ENCODE measurements at regions not wholly inside any gene's neighbourhood (a gene's known extent, or its start where the extent isn't known, plus 50 kb on each side); places are given as distances from the start of the nearest gene placed in this dataset.
A peak's percentile ranks its signal among the peaks of the same experiment; 100 is the strongest.

DNA sequence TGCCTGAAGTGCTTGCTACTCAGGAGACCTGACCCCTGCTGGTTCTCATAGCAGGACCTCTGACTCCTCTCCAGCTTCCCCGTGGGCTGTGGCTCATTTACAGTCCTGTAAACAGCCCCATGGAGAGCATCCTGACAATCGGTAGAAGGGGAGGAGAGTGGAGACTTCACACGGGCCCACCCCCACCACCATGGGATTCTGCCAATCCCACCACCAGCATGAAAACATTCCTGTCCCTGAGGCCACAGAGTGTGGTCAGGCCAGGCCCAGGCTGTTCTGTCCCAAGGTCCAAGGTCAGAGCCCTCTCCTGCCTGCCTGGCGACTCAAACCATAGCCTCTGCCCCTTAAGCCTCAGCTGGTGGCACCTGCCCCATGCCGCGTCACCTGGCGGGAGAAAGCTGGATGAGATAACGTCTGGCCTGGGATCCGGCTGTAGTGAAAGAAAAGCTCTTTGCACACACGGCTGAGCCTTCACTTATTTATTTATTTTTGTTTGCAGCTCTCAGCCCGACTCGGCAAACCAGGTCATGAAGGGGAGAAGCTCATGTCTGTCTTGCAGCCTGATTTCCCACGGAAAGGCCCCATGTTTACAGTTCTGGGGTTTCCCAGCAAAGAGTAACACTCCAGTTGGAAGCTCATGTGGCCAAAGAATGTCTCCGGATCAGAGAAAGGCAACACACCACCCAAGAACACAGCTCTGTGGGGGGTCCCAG, 293.6 kb upstream of the ZMIZ1 start:
- no peak for DNase-seq (ENCODE audit: low spot score)

GRCh38 chr10:78775891-78776290, 292.9 kb upstream of the ZMIZ1 start:
- DNase-seq (ENCODE audit: low spot score) = no peak

- DNase-seq (ENCODE audit: low spot score) = no peak
Observed at GRCh38 chr10:78776756-78777155, 292.0 kb upstream of the ZMIZ1 start.

- peak; percentile 13 for DNase-seq (ENCODE audit: low spot score)
Observed at GRCh38 chr10:78777466-78777865, 291.3 kb upstream of the ZMIZ1 start.

GRCh38 chr10:78777867-78778266, 290.9 kb upstream of the ZMIZ1 start:
- no peak for DNase-seq (ENCODE audit: low spot score)

- DNase-seq (ENCODE audit: low spot score) = no peak
Observed at GRCh38 chr10:78778444-78779338, 290.1 kb upstream of the ZMIZ1 start.

DNA sequence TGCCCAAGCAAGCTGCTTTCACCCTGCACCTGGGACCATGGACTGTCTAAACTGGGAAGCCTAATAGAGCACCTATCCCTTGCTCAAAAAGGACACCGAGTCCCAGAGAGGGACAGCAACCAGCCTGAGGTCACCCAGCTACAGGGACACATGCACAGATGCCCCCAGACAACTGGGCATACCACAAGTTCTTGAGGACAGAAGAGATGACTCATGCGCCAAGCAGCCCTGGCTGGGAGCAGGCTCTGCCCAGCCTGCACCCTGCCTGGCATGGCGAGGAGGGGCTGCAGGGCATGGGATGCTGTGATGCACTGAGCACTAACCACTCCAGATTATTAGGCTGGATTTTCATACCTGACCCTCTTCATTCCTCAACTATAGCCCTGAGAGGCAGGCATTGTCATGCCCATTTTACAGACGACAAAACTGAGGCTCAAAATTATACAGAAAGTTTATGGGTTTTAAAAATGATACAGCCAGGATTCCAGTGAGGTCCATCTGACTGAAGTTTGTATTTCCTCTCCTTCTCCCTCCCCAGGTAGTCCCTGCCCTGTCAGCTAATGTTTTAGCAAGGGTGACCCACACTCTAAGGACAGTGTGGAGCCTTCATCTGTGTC, 289.3 kb upstream of the ZMIZ1 start:
- no peak for DNase-seq (ENCODE audit: low spot score)

DNA sequence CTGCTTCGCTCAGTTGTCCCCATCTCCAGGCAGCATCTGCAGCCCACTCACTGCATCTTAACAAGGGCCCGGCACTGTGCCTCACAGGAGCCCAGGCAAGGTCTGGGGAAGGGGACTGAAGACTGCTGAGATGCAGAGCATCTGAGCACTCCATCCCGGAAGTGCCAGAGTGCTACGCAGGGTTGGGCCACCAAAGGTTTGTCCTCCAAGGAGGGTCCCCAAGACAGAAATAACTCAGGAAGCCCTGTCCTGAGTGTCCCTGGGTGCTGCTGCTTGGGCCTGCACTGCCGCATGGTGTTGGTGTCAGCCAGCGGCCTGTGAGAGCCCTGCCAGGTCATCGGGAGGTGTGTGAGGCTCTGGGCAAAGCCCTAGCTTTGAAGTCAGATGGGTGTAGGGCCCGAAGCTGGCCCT, 288.2 kb upstream of the ZMIZ1 start:
- no peak for DNase-seq (ENCODE audit: low spot score)

DNA sequence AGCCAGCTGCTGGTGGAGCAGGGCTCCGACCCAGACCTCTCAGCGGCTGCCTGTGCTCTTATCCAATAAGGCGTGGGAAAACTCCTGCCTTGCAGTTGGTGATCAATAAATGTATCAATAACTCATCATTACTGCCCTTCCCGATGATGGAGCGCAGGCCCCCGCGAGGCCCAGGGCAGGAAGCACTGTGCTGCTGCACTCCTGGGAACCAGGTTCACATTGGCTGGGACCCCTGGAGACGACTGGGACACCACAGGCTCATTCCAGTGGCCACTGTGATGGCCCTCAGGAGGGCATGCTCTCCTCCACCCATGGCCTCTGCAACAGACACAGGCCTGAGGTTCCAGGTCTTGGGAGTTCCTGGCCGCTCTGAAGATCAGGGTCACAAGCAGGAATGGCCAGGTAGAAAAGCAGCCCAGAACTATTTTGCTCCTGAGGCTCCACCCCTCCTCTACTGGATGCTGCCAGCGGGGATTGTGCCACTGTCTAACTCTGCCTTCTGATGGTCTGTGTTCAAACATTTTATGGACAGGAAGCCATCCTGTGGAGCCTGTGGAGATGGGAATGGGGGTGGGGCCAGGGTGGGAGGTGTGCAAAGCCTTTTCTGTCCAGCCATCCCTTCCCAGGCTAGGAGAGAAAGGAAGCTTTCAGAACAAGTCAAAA, 287.4 kb upstream of the ZMIZ1 start:
- no peak for DNase-seq (ENCODE audit: low spot score)

DNA sequence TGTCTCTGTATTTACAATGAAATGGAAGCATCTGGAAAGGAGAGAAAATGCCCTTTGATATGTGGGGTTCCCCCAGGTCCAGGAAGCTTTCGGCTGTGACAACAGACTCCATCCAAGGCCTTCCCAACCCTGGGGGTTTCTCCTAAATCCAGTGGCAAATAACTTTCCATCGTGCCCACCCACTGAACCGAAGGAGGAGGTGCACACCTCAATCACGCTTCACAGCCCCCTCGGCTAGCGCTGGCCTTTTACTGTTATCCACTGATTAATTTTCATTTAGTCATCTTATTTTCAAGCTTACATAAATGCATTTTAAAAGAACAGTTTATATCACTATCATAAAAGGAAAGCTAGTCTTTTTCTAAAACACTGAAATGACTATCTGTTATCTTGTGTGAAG, 286.8 kb upstream of the ZMIZ1 start:
- no peak for DNase-seq (ENCODE audit: low spot score)

GRCh38 chr10:78782441-78782840, 286.3 kb upstream of the ZMIZ1 start:
- no peak for DNase-seq (ENCODE audit: low spot score)

GRCh38 chr10:78783753-78784152, 285.0 kb upstream of the ZMIZ1 start:
- DNase-seq (ENCODE audit: low spot score) = no peak

- DNase-seq (ENCODE audit: low spot score) = no peak
Observed at GRCh38 chr10:78784546-78784945, 284.2 kb upstream of the ZMIZ1 start.

GRCh38 chr10:78785066-78785465, 283.7 kb upstream of the ZMIZ1 start:
- no peak for DNase-seq (ENCODE audit: low spot score)

GRCh38 chr10:78785991-78786390, 282.8 kb upstream of the ZMIZ1 start:
- no peak for DNase-seq (ENCODE audit: low spot score)

- DNase-seq (ENCODE audit: low spot score) = no peak
Observed at GRCh38 chr10:78787125-78787524, 281.6 kb upstream of the ZMIZ1 start.

DNA sequence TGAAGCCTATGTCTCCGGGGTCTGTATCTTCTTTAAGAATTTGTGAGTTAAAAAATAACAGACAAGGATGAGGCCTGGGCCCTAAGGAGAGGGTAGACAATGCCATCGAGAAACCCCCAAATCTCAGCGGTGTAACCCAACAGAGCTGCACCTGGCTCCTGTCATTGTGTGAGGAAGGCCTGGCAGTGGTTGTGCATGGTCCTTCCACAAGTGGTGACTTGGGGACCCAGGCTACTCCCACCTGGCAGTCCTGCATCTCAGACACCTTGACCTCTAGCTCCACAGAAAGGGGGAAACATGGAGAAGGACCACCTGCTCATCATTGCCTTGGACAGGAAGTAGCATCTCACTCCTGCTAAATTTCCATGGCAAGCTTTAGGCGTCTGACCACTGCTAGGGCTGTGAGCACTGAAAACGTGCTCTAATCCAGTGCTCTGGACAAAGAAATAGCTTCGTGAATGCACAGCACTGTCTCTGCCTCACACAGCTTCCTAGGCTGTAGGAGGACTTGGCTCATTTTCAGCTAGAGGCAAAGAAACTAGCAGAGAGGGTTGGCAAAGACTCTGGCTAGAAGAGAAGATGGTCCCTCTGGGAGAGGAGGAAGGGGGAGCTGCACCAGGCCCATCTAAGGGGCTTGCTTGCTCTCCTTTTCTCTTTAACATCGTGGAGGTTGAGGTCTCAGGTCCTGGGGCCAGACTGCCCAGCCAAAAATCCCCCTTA, 273.9 kb upstream of the ZMIZ1 start:
- no peak for DNase-seq (ENCODE audit: low spot score)

GRCh38 chr10:78798976-78799730, 269.6 kb upstream of the ZMIZ1 start:
- no peak for DNase-seq (ENCODE audit: low spot score)

GRCh38 chr10:78800006-78800405, 268.8 kb upstream of the ZMIZ1 start:
- no peak for DNase-seq (ENCODE audit: low spot score)

- DNase-seq (ENCODE audit: low spot score) = no peak
Observed at GRCh38 chr10:78800535-78801320, 268.0 kb upstream of the ZMIZ1 start.

All from COLO829 (cell line).